HG02759 (cell line): ENCODE measurements at regions not wholly inside any gene's neighbourhood (a gene's known extent, or its start where the extent isn't known, plus 50 kb on each side); places are given as distances from the start of the nearest gene placed in this dataset.

Experiments used
- ATAC-seq: cut with Tn5 transposase; IDR thresholded peaks from one replicate; pipeline ENCODE4 v1.9.1; 2021; ENCODE audit warnings: mild to moderate bottlenecking, moderate library complexity; ENCODE audit not compliant: unreplicated experiment

- no peak for ATAC-seq
These were observed 419.4 kb downstream of the UQCRFS1 start for GRCh38 chr19:28793391-28794168.

GRCh38 chr19:28785971-28786370 is 427.0 kb downstream of the UQCRFS1 start:
- ATAC-seq: no peak

DNA sequence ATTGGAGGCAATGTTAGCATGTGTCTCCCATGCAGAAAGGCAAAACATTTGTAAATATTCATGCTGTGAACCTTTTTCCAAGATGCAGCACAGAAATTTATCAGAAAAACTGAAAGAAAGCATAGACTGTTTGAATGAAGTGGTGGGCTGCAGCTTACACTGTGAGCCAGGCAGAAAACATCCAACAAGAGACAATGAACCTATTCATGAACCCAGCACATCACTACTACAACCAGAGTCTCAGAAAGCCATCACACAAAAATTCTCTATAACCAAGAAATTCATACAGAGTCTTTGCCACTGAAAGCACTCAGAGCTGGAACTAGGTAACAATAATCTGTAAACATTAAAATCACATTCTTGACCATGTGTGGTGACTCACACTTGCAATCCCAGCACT is 448.9 kb downstream of the UQCRFS1 start:
- no peak for ATAC-seq

- ATAC-seq: no peak
These were observed 466.5 kb downstream of the UQCRFS1 start for GRCh38 chr19:28746478-28746877.

GRCh38 chr19:28744943-28745342 is 468.0 kb downstream of the UQCRFS1 start:
- no peak for ATAC-seq

DNA sequence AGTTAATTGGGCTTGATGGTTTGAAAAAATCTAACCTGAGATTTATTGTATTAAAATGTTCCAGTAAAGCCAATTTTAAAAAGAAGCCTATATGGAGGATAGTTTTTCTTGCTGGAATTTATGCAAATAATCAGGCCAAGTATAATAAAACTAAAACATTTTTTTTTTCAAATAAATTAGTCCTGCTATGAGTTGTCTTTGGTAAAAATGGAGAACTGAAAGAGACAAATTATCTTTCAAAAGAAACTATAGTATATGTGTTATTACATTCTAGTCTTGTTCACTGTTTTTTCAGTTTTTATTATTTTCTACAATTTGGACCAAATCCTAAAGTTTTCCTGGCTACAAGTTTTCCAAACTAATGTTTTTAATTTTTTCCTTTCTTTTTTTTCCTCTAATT is 468.9 kb downstream of the UQCRFS1 start:
- ATAC-seq: no peak

DNA sequence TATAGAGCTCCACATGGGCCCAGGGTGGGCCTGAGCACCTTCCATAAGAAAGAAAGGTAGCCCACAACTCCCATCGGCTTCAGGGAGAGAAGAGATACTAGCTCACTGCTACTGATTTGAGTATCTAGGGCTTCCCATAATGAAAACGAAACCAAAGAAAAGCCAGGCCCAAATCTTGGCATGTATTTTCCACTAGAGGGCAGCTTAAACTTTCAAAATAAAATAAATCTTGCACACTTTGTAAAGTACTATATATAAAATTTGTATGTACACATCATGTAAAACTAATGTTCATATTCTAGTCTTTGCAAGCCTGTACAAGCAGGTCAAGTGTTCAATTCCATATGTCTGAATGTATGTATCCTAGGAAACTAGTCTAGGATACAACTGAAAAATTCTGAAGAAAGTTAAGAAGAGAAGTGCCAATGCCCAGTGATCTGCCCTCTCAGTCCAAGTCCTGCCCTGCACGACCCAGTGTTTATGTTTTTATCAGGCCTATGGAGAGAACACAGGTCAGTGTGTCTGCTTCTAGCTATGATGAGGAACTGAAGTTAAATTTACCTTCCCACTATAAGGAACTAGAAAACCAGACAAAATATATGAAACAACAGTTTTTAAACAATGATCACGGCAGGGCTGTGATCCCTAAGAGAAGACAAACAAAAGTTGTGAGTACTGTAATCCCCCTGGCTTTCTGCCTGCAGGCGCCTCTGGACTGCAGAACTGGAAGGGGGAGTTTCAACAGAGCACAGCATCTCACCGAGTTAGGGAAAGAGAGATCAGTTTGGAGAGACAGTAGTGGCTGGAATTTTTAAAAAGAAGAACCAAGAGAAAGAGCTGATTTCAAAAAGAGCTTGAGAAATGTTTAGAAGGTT is 475.7 kb downstream of the UQCRFS1 start:
- no peak for ATAC-seq

- no peak for ATAC-seq
These were observed 476.4 kb downstream of the UQCRFS1 start for GRCh38 chr19:28736528-28736927.

DNA sequence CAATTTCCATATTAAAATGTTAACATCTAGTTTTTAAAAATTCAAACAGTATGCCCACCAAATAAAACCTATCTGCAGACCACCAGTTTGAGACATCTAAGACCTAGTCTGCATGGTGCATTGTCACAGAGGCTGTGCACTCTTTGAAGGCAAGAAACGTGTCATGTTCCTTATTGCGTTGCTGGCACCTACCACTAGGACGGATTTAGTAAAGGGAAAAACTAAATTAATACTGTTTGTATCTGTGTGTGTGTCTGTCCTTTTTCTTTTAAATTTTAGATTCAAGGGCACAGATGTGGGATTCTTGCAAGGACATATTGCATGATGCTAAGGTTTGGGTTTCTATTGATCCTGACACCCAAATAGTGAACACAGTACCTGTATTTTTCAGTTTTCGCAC is 481.4 kb downstream of the UQCRFS1 start:
- no peak for ATAC-seq

- no peak for ATAC-seq
These were observed 482.0 kb downstream of the UQCRFS1 start for GRCh38 chr19:28730791-28731512.

DNA sequence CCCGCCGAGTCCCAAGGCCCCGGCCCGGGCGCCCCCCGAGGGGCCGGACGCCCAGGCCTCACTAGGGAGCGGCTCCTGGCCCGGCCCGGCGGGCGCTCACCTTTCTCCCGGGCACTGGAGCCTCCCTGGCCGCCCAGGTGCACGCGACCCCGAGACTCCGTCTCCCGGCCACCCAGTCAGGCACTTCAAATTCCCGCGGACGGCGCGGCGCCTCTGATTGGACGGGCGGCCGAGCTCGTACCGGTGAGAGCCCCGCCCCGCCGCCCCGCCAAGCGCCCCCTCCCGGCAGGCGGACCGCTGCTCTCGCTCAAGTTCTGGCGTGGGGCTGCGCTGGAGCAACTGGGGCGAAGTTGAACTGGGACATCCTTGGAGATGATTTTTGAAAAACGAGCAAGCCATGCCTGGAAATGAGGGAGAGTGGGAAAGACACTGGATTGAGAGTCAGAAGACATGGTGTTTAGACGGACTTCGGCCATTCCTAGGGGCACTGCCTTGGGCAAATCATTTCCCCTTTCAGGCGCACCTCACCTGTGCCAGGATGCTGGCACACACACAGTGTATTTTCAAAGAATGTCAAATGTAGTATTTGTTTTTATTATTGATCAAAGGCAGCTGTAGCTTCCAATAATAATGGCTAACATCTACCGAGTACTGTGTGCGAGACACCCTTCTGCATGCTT is 485.3 kb downstream of the UQCRFS1 start:
- ATAC-seq: no peak

DNA sequence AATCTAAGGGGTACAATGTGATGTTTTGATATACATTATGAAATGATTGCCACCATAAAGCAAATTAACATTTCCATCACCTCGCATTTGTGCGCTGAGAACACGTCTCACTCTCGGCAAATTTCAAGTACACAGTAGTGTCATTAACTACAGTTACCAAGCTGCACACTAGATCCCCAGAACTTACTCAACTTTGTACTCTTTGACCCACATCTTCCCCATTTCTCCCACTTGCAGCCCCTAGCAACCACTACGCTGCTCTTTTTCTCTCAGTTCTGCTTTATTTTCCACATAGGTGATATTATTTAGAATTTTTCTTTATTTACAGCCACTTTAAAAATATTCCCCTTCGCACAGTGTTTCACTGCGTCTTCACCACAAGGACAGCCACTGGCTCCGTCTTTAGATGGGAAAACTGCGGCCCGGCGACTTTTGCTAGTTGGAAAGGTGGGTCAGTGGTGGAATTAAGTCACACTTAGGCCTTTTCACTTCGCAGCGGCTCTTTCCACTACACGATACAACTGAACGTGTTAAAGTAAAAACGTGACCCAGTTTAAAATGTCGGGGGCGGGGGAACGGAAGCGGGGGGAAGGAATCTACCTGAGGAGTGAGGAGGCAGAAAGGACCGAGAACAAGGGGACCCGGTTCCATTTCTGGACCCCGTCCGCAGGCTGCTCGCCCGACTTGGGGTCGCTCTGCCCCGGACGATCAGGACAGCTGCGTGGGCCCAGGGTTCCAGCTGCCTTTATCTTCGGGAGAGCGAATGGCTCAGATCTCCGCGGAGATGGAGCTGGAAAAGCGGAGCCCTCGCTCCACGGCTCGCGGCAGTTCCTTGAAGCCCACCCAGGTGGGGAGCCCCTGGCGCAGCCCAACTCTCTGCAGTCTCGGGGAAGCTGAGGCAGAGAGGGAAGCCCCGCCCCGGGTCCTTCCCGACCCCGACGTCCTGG is 486.1 kb downstream of the UQCRFS1 start:
- no peak for ATAC-seq

DNA sequence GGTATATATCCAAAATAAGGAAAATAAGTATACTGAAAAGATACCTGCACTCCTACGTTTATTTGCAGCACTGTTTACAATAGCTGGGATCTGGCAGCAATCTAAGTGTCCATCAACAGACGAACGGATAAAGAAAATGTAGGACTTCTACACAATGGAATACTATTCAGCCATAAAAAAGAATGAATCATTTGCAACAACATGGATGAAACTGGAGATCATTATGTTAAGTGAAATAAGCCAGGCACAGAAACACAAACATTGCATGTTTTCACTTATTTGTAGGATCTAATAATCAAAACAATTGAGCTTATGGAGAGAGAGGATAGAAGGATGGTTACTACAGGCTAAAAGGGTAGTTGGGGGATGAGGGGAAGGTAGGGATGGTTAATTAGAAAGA is 494.0 kb downstream of the UQCRFS1 start:
- no peak for ATAC-seq

GRCh38 chr19:28715157-28715556 is 497.8 kb downstream of the UQCRFS1 start:
- ATAC-seq: no peak

DNA sequence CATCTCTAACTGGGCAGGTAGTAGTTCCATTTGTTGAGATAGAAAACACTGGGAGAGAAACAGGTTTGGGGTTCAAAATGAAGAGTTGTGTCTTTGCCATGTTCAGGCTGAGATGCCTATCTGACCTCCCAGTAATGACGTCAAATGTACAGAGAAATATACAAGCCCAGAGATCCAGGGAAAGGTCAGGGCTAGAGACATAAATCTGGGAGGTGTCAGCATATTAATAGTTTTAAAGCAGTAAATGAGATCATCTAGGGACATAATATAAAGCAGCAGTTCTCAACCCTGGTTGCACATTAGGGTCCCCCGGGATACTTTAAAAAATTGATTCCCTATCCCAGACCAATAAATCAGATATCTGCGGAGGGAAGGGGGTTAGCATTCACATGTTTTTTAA is 501.5 kb downstream of the UQCRFS1 start:
- ATAC-seq: no peak

DNA sequence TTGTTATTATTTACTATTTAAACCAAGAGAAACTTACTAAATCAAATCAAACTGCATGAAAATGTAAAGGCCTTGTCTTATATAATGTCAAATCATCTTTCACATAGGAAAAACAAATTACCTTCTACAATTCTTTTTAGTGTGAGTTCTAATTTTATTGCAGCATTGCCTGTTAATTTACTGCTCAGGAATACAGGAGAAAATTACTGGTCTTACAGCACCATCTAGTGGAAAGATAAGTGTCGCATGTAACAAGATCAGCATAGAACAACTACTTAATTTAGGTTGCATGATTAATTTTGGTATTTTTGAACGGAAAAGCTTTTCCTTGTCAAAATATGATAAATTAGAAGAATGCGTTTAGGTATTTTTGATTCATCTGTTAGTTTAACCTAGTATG is 502.7 kb downstream of the UQCRFS1 start:
- ATAC-seq: no peak

DNA sequence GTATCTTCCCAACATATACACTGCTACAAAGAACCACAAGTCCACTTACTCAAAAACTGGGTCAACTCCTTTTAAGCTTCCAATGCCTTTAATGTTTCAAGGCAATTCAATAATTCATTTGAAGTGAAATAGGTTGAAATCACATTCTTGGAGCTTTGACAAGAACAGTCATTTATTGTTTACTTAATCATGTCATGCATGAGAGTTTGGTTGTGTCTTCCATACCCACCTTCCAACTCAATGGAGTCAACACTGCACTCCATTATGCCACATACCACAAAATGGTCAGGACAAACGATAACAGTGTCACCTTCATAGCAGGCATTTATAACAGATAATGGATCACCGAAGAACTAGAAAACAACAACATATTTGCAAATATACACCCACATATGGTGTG is 506.3 kb downstream of the UQCRFS1 start:
- ATAC-seq: no peak

- ATAC-seq: no peak
These were observed 507.9 kb downstream of the UQCRFS1 start for GRCh38 chr19:28705008-28705407.

GRCh38 chr19:28703400-28703956 is 509.5 kb downstream of the UQCRFS1 start:
- ATAC-seq: no peak

- ATAC-seq: no peak
These were observed 511.5 kb downstream of the UQCRFS1 start for GRCh38 chr19:28701491-28701890.
